Kidney (tissue), 13 donors: ENCODE measurements at regions not wholly inside any gene's neighbourhood (a gene's known extent, or its start where the extent isn't known, plus 50 kb on each side); places are given as distances from the start of the nearest gene placed in this dataset.

Experiments
- DNase-seq, 5 donors: peaks; one replicate each; pipeline ENCODE4 v3.0.0-alpha.2; 2013 to 2020
- FAIRE-seq: peaks from 2 replicates; lab custom pipeline; 2012; peaks lifted over from hg19 to GRCh38; lab: Jason Lieb, UNC
- H3K27ac ChIP-seq, 2 donors: one replicate each; pipeline ENCODE4 v1.7.0; 2013; ENCODE audit warnings: low read depth in 2 of 2, low read length in 2 of 2, inconsistent platforms in 1 of 2
- H3K27me3 ChIP-seq: one replicate; pipeline ENCODE4 v1.7.1; 2013; ENCODE audit warnings: low read length, inconsistent platforms; ENCODE audit not compliant: control insufficient read depth, insufficient read depth
- H3K36me3 ChIP-seq, 3 donors: one replicate each; pipeline versions ENCODE4 v1.7.0 to v1.7.1; 2013; ENCODE audit warnings: low read length in 3 of 3, control low read depth in 1 of 3, inconsistent platforms in 1 of 3; ENCODE audit not compliant: insufficient read depth in 3 of 3, control insufficient read depth in 2 of 3
- H3K4me1 ChIP-seq, 3 donors: one replicate each; pipeline versions ENCODE4 v1.7.0 to v1.7.1; 2013; ENCODE audit warnings: low read length in 3 of 3, inconsistent platforms in 1 of 3, low read depth in 1 of 3; ENCODE audit not compliant: control insufficient read depth in 2 of 3, insufficient read depth in 2 of 3
- H3K4me3 ChIP-seq, 3 donors: one replicate each; pipeline versions ENCODE4 v1.7.0 to v1.8.1; 2013; ENCODE audit warnings: low read length in 3 of 3, control low read depth in 1 of 3, inconsistent platforms in 1 of 3
- H3K9ac ChIP-seq, 3 donors: one replicate each; pipeline versions ENCODE4 v1.7.0 to v1.7.1; 2013; ENCODE audit warnings: low read length in 3 of 3, control low read depth in 1 of 3, inconsistent platforms in 1 of 3
- H3K9me3 ChIP-seq, 3 donors: one replicate each; pipeline versions ENCODE4 v1.7.0 to v1.7.1; 2013; ENCODE audit warnings: low read length in 3 of 3, control low read depth in 1 of 3, inconsistent platforms in 1 of 3; ENCODE audit not compliant: control insufficient read depth in 2 of 3, insufficient read depth in 1 of 3
- intact Hi-C: fragments of 100-400 bp; cut with DNase I; formaldehyde crosslinking; loops from one replicate; pipeline ENCODE4 v1.11.1; 2022
- TF ChIP-seq, protein P1 (sequence below): IDR thresholded peaks from 3 replicates; pipeline ENCODE4 v1.5.1; 2012; ENCODE audit warnings: mild to moderate bottlenecking, moderate library complexity, borderline replicate concordance; ENCODE audit not compliant: insufficient read depth; ENCODE audit errors: extremely low read depth
- donor health status: control.
- donor health status: control.
- donor health status: control.
- donor health status: control.
- donor health status: control.
- donor health status: DM: yes; HTN: yes; CAD: no.
- donor health status: Normal renal cell carcinoma (clear cell type).

DNA sequence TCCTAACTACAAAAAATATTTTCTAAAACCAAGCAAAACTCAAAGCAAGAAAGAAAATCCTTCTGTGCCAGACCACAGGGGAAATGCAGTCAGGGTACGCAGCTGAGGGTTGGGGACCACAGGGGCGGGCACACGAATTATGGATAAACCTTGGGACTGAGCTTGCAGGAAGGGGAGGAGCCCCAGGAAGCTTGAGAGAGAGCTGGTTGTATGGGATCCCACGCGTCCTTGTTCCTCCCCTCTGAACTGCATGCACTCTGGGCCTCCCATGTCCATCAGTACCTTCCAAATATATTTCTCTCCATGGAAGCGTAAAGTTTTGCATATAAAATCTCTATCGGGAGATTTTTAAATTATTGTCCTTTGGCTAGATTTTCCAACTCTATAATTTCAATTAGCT lies 673.4 kb downstream of the TBC1D22A start:
- intact Hi-C loops: no loop called here
- Histone ChIP-seq H3K4me3 (no peak overlapping the region), H3K36me3 (no peaks in the 10 kb centered on the region), H3K4me1 (no peaks in the 10 kb centered on the region), H3K27ac (no peak overlapping the region), H3K27me3 (no peaks in the 10 kb centered on the region), H3K9ac (no peak overlapping the region), H3K9me3 (peaks cover 0 to 2% (median 0%) of the 10 kb centered on the region in 3 donors)
- FAIRE-seq (no peak), DNase-seq (no peak)
- TF ChIP-seq, protein P1, sequence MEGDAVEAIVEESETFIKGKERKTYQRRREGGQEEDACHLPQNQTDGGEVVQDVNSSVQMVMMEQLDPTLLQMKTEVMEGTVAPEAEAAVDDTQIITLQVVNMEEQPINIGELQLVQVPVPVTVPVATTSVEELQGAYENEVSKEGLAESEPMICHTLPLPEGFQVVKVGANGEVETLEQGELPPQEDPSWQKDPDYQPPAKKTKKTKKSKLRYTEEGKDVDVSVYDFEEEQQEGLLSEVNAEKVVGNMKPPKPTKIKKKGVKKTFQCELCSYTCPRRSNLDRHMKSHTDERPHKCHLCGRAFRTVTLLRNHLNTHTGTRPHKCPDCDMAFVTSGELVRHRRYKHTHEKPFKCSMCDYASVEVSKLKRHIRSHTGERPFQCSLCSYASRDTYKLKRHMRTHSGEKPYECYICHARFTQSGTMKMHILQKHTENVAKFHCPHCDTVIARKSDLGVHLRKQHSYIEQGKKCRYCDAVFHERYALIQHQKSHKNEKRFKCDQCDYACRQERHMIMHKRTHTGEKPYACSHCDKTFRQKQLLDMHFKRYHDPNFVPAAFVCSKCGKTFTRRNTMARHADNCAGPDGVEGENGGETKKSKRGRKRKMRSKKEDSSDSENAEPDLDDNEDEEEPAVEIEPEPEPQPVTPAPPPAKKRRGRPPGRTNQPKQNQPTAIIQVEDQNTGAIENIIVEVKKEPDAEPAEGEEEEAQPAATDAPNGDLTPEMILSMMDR: no peak

DNA sequence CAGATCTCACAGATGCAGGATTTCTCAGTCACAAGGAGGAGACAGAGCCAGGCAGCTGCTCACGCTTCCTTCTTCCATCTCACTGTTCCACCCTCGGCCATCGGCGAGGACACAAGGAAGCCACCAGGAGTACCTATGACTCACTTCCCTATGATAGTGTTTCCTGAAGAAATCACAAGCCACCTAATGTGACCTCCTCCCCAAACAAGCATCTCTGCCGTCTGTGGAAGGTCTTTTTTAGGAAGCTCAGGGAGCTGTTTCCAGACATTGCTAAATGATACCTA lies 672.7 kb downstream of the TBC1D22A start:
- FAIRE-seq (no peak), DNase-seq (no peak)
- Histone ChIP-seq H3K4me1 (no peaks in the 10 kb centered on the region), H3K36me3 (no peaks in the 10 kb centered on the region), H3K27me3 (no peaks in the 10 kb centered on the region), H3K4me3 (no peak overlapping the region), H3K9ac (no peak overlapping the region), H3K27ac (no peak overlapping the region), H3K9me3 (peaks cover 0 to 2% (median 0%) of the 10 kb centered on the region in 3 donors)
- TF ChIP-seq, protein P1: no peak
- intact Hi-C loops: no loop called here

DNA sequence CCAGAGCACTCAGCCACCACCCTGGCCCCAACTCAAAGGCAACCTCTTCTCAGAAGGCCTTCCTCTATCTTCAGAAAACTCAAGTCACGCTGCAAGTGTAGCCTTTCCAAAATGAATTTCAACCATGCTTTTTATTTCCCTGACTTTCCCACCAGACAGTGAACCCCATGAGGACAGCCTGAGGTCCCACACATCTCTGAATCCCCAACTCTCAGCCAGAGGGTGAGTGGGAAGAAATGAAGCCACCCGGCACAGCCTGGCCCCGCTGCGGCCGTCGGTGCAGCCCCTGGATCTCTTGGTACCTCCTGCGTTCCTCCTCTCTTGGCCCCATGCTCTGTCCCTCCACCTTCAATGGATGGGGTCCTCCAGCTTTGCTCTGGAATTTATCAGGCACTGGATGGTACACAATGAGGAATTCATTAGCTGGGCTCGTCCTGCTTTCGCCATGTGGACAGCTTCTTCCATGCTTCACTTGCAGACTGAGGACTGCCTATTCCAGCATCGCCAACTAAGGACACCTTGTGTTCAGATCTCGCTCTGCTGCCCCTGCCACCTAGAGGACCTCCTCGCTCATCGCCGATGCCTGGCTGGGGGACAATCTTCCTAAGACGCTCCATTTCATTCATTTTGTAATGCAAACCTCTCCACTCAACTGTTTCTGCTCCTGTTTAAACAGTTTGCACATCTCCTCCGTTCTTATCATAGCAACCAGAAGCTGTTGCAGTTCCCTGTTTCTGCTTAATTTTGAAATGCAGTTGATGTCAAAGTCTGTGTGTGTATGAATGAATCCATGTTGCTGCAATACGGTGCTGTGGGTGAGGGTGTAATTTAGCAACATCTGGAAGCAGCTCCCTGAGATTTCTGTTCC lies 672.1 kb downstream of the TBC1D22A start:
- DNase-seq (no peak), FAIRE-seq (no peak)
- no peak overlapping the region for H3K27ac ChIP-seq
- peaks cover 0 to under 1% (median 0%) of the 10 kb centered on the region in 3 donors for H3K9me3 ChIP-seq
- intact Hi-C loops: no loop called here
- no peak overlapping the region for H3K9ac ChIP-seq
- no peaks in the 10 kb centered on the region for H3K27me3 ChIP-seq
- H3K4me3 ChIP-seq: no peak overlapping the region
- no peaks in the 10 kb centered on the region for H3K36me3 ChIP-seq
- TF ChIP-seq, protein P1: no peak
- no peaks in the 10 kb centered on the region for H3K4me1 ChIP-seq
